Stimulated activated CD8-positive, alpha-beta memory T cell treated with anti-CD3 and anti-CD28 coated beads, Interleukin-12 subunit alpha, Interleukin-12 subunit beta, amount 100 ng/mL, for 1 hour (primary cell): ENCODE measurements at regions not wholly inside any gene's neighbourhood (a gene's known extent, or its start where the extent isn't known, plus 50 kb on each side); places are given as distances from the start of the nearest gene placed in this dataset.
"Not testable (repeated sequence)": the region's sequence is repeated elsewhere in the genome, so short reads cannot be mapped to it uniquely, and the experiment has no call there.

ENCODE experiments used
- DNase-seq: peaks from one replicate; pipeline ENCODE4 v3.0.0-alpha.2; 2020; ENCODE audit warnings: low read depth

DNA sequence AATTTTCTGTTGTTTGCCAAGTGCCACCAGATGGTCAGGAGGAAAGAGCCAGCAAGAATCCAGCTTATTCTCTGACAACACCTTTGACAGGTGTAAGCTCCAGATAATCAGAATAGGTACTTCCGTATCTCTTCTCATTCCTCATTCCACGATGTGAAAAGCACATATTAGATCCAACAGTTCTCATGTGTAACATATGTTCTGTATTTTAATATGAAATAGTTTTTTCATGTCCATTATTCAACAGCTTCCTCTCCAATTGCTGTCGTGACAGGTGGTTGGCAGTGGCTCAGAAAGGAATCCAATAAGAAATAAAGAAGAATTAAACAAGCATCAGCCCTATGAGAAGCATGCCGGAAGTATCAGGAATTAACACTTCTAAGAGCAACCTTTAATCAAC is 1624.7 kb downstream of the MRPL39 start:
- DNase-seq: no peak

GRCh38 chr21:23977971-23978370 is 1629.3 kb downstream of the MRPL39 start:
- DNase-seq: no peak

GRCh38 chr21:23968722-23969647 is 1638.3 kb downstream of the MRPL39 start:
- peak; percentile 48 for DNase-seq

DNA sequence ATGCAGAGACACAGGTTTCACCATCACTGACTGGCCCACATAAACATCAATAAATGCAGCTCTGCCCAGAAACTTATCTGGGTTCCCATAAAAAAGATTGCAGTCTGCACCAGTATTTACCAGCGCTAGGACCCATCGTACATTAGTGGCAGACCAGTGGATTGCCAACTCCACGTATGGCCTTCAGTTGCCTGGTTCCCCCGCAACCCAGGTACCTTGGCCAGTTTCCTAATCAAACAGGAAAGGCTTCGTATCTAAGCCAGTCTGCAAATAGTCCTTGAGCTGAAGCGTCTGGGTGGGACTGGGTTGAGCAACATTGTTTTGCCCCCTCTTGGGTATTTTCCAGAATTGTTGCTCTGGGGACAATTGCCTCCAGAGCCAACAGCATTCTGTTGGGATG is 1639.3 kb downstream of the MRPL39 start:
- no peak for DNase-seq

DNA sequence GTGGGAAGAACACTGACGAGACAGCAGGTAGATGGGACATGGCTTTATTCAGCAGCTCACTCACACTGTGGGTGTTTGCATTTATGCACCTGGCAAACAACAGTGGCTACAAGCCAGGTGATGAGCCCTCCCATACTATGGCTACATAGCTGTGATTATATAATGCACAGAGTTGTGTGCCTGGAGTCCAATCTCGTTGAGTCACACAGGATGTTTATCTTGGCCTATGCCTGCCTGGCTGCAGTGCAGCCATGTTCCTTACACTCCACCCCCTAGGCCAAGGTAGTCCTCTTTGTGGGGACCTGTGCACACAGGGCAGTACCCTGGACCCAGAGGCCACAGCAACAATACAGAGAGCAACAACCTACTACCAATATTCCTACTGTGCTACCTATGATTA is 1643.8 kb downstream of the MRPL39 start:
- no peak for DNase-seq

DNA sequence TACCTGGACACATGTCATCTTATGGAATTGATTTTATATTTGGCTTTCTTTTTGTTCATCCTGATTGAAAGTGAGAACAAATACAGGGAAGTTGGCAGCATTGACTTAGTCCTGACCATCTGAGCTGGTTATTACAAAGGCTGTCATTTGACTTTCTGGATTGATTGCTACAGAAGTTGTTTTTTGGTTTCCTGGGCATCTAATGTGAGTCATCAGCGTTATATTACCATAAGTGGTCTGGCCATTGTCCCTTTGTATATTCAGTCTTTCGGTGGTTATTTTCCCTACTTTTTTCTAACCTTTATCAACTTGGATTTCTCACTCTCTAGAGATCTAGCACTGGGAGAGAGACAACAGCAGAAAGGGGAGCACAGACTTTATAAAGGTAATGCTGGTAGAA is 1646.5 kb downstream of the MRPL39 start:
- DNase-seq: no peak

DNA sequence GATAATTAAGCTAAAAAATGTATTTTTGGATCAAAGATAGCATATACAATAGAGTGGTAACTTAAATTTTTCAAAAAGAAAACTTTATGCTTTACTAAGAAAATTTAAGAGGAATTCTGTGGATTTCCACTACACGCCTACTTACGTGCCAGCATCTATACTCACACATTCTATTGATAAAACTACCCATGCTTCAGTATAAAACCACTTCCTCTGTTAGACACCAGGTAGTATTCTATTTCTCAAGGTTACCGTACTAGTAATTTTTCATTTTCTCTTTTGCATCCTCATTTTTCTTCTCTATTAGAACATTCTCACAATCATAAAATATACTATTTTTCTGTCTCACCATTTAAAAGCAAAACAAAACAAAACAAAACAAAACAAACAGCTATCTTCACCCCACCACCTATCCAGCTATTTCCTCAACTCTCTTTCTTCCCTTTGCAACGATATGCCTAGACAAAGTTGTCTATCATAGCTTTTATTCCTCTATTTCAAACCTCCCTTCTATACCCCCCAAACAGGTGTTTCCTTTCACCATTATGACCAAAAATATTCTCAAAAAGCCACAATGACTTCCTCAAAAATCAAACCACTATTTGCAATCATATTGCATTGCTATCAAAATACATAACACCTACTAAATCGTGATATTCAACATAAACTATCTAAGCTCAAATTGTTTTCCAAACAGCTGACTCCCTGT is 1652.0 kb downstream of the MRPL39 start:
- DNase-seq: no peak

GRCh38 chr21:23952269-23952668 is 1655.0 kb downstream of the MRPL39 start:
- DNase-seq: no peak

GRCh38 chr21:23951251-23951650 is 1656.0 kb downstream of the MRPL39 start:
- DNase-seq: no peak

GRCh38 chr21:23950344-23950743 is 1656.9 kb downstream of the MRPL39 start:
- no peak for DNase-seq

DNA sequence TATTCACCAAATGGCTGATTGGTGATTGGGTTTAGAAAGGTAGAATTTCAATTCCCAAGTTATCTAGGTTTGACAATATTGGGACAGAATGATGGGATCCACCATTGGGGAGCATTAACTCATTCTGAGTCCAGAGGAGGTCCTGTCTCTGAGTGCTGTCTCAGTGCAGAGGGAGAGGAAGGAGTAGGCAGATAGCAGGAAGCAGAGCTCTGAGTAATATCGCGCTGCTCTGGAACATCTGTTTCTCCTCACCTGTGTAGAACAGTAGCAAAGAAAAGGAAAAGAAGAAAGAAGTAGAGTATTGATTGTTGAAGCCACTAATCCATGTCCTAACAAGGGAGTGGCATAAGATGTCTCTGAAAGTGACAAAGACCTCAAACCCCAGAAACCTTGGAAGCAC is 1657.8 kb downstream of the MRPL39 start:
- no peak for DNase-seq

- no peak for DNase-seq
Measured at GRCh38 chr21:23939369-23940065, 1667.8 kb downstream of the MRPL39 start.

DNA sequence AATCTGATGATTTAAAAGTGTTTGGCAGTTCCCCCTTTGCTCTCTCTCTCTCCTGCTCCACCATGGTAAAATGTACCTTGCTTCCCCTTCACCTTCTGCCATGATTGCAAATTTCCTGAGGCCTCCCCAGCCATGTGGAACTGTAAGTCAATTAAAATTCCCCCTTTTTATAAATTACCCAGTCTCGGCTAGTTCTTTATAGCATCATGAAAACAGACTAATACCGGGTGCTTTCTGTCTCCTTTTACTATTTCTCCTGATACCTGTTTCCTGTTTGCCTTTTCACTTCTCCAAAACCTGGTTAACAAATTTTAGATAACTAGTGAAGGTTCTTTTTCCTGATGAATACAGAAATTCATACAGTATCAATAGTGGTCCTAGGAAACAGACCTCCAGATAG is 1670.3 kb downstream of the MRPL39 start:
- DNase-seq: no peak

DNA sequence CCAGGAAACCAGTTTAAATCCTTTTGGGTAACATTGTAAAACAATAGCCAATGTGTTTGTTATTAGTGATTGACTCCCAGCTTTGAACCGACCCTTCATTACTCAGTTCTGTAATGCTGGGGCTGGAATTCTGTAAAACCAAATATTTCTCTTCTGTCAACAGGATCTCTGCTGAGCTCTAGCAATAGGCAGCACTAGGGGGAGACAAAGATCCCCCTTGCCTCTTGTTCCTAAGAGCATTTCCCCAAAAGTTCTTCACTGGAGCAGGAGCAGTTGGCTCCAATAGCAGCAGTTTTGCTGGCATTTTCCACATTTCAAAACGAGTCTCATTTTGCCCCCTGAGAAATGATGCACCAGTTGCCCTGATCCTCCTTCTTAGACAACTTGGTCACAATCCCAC is 1671.1 kb downstream of the MRPL39 start:
- no peak for DNase-seq

DNA sequence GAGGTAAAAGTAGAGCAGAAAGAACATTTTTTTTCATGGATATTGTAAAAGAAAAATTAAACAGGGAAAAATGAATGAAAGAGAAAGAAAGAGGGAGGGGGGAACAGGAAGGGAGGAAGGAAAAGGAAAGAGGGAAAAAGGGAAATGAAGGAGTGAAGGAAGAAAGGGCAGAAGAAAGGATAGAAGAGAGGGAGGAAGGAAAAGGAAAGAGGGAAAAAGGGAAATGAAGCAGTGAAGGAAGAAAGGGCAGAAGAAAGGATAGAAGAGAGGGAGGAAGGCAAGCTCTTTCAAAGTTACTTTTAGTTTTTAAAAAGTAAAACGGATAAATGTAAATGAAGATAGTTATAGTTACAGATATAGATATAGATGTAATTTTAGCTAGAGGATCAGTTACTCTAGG is 1676.7 kb downstream of the MRPL39 start:
- no peak for DNase-seq

DNA sequence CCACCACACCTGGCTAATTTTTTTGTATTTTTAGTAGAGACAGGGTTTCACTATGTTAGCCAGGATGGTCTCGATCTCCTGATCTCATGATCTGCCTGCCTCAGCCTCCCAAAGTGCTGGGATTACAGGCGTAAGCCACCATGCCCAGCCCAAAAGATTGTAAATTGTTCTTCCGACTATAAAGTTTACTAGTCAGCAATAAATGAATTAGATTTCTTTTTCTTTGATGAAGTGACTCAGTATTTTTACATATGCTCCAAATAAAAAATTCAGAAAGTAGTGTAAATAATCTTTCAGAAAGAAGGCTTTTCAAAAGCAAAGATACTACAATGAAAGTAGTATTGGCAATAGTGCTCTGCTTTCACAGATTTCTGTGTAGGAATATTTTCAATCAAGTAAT is 1680.9 kb downstream of the MRPL39 start:
- not testable (repeated sequence) for DNase-seq

GRCh38 chr21:23921670-23922418 is 1685.4 kb downstream of the MRPL39 start:
- no peak for DNase-seq

GRCh38 chr21:23900727-23901126 is 1706.6 kb downstream of the MRPL39 start:
- DNase-seq: no peak

DNA sequence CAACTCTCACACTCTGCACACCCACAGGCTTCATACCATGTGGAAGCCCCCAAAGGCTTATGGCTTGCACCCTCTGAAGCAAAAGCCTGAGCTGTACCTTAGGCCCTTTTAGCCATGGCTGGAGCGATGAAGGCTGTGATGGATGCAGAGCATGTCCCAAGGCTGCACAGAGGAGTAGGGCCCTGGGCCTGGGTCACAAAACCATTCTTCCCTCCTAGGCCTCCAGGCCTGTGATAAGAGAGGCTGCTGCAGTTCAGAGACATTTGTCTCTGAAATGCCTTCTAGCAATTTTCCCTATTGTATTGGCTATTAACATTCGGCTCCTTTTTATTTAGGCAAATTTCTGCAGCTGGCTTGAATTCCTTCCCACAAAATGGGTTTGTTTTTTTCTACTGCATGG is 1707.7 kb downstream of the MRPL39 start:
- DNase-seq: no peak

DNA sequence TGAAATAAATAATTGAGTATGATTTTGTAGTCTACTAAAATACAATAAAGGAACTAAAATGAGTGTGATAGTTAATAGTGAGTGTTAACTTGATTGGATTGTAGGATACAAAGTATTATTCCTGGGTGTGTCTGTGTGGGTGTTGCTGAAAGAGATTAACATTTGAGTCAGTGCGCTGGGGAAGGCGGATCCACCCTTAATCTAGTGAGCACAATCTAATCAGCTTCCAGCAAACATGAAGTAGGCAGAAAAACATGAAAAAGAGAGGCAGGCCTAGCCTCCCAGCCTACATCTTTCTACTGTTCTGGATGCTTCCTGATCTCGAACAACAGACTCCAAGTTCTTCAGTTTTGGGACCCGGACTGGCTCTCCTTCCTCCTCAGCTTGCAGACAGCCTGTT is 1716.6 kb downstream of the MRPL39 start:
- DNase-seq: no peak

DNA sequence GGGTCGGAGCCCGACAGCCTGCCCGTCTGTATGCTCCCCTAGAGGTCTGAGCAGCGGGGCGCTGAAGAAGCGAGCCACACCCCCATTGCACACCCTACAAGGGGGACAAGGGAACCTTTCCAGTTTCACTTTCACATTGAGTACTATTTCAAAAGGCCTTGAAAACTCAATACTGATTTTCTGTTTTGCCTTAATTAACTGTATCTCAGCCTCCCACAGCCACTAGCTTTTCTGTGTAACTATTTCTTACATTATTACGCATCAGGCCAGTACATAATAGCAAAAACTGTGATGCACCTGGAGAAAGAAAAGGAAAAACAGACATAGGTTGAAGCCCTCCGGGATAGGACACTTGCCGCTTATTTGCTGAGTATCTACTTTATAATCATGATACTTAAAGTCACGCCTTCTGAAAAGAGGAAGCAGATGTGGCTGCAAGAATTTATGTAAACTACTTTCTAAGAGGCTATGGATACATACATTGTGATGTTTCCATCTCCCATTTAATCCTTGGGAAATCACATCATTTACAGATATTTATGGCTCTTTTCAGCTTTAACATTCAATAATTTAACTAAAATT is 1719.5 kb downstream of the MRPL39 start:
- DNase-seq: peak; percentile 12
